GM12892 (cell line): ENCODE measurements at regions not wholly inside any gene's neighbourhood (a gene's known extent, or its start where the extent isn't known, plus 50 kb on each side); places are given as distances from the start of the nearest gene placed in this dataset.

Source experiments
- POLR2A ChIP-seq: IDR thresholded peaks from 2 replicates; pipeline ENCODE4 v1.6.1; 2011; ENCODE audit warnings: low read depth, low read length, control low read depth
- POLR2AphosphoS5 ChIP-seq: IDR thresholded peaks from 2 replicates; pipeline ENCODE4 v1.6.1; 2011; ENCODE audit warnings: low read depth, low read length, control low read depth
- TAF1 ChIP-seq: IDR thresholded peaks from 2 replicates; pipeline ENCODE4 v1.6.1; 2011; ENCODE audit warnings: low read depth, mild to moderate bottlenecking, control low read depth, low read length, borderline replicate concordance

DNA sequence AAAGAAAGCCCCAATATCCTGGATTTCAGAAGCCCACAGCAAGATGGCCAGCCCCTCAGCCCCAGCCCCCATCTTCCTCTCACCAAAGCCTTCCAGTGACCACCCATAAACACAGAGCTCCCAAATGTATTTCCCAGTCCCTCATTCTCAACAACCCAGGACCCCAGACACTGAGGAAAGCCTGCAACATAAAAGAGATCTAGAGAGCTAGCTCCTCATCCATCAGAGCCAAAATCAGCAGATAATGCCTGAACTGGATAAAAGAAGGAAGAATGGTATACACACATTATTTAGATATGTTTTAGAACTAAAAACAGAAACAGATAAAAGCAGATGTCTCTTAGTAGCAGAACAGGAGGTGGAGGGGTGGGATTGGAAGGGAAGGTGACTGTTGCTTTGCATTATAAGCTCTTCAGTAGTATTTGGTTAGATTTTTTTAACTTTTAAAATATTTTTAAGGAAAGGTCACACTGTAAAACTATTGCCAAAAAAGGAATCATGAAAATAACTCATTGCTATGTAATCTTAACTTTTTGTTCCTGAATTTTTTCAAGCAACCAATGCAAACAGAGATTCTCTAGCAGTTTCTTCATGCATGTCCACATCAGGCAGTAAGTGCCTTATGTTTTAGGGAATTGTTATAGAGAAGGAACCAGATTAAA, 144.2 kb upstream of the PKDCC start:
- TF ChIP-seq POLR2AphosphoS5 (no peak), POLR2A (no peak), TAF1 (no peak)
